Activated B cell treated with CpG ODN at 0.5 μM for 24 hours (primary cell): ENCODE measurements at regions not wholly inside any gene's neighbourhood (a gene's known extent, or its start where the extent isn't known, plus 50 kb on each side); places are given as distances from the start of the nearest gene placed in this dataset.

Source experiments
- ATAC-seq: fragments of 200-7000 bp; cut with Tn5 transposase; one replicate; pipeline ENCODE4 v1.10.0; 2021; ENCODE audit warnings: low read depth, mild to moderate bottlenecking, moderate library complexity
- CTCF ChIA-PET: fragments of 350-600 bp; sonication (Branson Sonifier 250); formaldehyde crosslinking; loops from one replicate; lab custom pipeline; 2021; ENCODE audit warnings: antibody characterized with exemption; lab: Charles Lee
- POLR2A ChIA-PET: fragments of 350-600 bp; sonication (Branson Sonifier 250); formaldehyde crosslinking; loops from one replicate; lab custom pipeline; 2021; ENCODE audit warnings: antibody characterized with exemption; lab: Charles Lee
- DNase-seq: peaks from one replicate; pipeline ENCODE4 v3.0.0; 2022
- H3K27ac Mint-ChIP-seq: one replicate; pipeline ENCODE4 v1.8.0; 2020; ENCODE audit warnings: mixed read lengths
- H3K27me3 Mint-ChIP-seq: one replicate; pipeline ENCODE4 v1.8.0; 2021; ENCODE audit warnings: mixed read lengths
- H3K36me3 Mint-ChIP-seq: one replicate; pipeline ENCODE4 v1.8.0; 2021; ENCODE audit warnings: low read depth, mixed read lengths
- H3K4me1 Mint-ChIP-seq: one replicate; pipeline ENCODE4 v1.8.0; 2021; ENCODE audit warnings: mixed read lengths
- H3K4me3 Mint-ChIP-seq: one replicate; pipeline ENCODE4 v1.8.0; 2020; ENCODE audit warnings: mild to moderate bottlenecking, mixed read lengths
- H3K9me3 Mint-ChIP-seq: one replicate; pipeline ENCODE4 v1.8.0; 2020; ENCODE audit warnings: mixed read lengths
- intact Hi-C: fragments of 100-400 bp; cut with micrococcal nuclease; formaldehyde crosslinking; loops from one replicate; pipeline ENCODE4 v1.15.1; 2024
- TF ChIP-seq, protein P1 (sequence below): fragments of 200-600 bp; IDR thresholded peaks from one replicate; pipeline ENCODE4 v1.8.0; 2022; ENCODE audit warnings: antibody characterized with exemption, mild to moderate bottlenecking

DNA sequence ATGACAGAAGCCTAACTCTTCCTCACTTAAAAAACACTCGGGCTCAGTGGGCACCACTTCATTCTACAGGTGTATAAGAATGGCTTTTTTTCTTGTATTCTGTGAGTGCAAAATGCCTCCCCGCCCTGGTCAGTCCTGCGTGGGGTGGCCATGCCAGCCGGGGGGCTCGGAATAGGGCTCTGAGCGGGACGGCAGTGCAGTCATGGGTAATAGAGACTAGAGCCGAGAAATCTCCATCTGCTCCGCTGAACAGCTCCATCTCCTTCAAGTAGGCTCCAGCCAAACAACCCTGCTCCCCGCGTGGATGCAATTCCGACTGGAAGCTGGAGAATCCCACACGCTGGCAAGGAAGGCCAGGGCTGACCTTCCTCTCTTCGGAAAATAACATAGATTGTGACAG lies 317.0 kb upstream of the IRX4 start:
- POLR2A ChIA-PET, result no interaction called here
- no peak overlapping the region for H3K27ac Mint-ChIP-seq
- CTCF ChIA-PET, result no interaction called here
- no peaks in the 10 kb centered on the region for H3K9me3 Mint-ChIP-seq
- no peak for ATAC-seq
- TF ChIP-seq, protein P1, sequence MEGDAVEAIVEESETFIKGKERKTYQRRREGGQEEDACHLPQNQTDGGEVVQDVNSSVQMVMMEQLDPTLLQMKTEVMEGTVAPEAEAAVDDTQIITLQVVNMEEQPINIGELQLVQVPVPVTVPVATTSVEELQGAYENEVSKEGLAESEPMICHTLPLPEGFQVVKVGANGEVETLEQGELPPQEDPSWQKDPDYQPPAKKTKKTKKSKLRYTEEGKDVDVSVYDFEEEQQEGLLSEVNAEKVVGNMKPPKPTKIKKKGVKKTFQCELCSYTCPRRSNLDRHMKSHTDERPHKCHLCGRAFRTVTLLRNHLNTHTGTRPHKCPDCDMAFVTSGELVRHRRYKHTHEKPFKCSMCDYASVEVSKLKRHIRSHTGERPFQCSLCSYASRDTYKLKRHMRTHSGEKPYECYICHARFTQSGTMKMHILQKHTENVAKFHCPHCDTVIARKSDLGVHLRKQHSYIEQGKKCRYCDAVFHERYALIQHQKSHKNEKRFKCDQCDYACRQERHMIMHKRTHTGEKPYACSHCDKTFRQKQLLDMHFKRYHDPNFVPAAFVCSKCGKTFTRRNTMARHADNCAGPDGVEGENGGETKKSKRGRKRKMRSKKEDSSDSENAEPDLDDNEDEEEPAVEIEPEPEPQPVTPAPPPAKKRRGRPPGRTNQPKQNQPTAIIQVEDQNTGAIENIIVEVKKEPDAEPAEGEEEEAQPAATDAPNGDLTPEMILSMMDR, result no peak
- no peaks in the 10 kb centered on the region for H3K27me3 Mint-ChIP-seq
- DNase-seq, result no peak
- no peaks in the 10 kb centered on the region for H3K36me3 Mint-ChIP-seq
- H3K4me1 Mint-ChIP-seq, result no peaks in the 10 kb centered on the region
- H3K4me3 Mint-ChIP-seq, result no peak overlapping the region
- intact Hi-C loops, result no loop called here

DNA sequence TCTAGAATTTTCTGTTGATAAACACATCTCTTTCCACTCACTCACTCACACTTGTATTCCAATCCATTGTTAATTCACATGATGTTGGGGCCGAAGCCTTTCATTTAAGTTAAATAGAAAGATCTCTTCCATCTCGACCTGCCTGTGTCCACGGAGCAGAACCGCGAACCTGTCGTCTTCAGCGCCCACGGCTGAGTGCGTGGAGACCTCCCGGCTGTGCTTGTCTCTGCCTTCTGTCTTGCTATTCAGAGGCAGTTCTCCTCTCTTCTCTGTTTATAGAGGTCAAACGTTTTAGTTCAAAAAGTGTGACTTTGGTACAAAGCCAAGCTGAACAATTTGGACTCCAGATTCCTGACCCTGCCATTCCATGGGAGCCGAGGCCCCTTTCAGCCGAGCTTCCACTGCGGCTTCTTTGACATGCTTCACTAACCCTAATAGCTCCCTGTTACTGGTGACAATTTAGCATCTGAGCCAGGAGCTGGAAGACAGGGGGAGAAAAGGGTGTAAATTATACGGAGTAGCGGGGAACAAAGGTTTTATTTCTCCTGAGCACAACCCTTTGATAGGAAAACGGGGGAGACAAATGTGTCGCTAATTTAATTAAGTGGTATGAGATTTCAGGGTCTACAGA lies 314.4 kb upstream of the IRX4 start:
- no peaks in the 10 kb centered on the region for H3K36me3 Mint-ChIP-seq
- H3K4me1 Mint-ChIP-seq, result no peaks in the 10 kb centered on the region
- H3K9me3 Mint-ChIP-seq, result no peaks in the 10 kb centered on the region
- no peaks in the 10 kb centered on the region for H3K27me3 Mint-ChIP-seq
- DNase-seq, result no peak
- no peak for ATAC-seq
- TF ChIP-seq, protein P1, result no peak
- POLR2A ChIA-PET, result no interaction called here
- CTCF ChIA-PET, result no interaction called here
- no peak overlapping the region for H3K27ac Mint-ChIP-seq
- intact Hi-C loops, result no loop called here
- H3K4me3 Mint-ChIP-seq, result no peak overlapping the region

DNA sequence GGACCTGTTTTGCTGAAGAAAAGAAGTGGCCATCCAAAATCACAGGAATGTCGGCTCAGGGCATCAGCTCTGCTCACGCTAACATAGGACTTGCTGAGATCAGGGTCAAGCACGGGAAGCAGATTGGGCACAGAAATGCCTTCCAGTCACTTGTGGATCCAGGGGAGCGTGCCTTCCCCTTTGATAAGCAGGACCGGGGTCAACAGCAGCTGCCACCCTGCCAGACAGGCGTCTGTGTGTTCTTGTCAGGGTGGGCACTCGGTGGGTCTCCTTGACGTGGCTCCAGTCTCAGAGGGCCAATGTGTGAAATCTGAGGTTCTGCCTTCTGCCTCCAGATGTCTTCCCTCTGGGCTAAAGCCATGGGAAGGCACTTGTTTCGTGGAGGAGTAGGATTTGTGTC lies 313.7 kb upstream of the IRX4 start:
- Mint-ChIP-seq H3K36me3 (no peaks in the 10 kb centered on the region), H3K4me3 (no peak overlapping the region), H3K27me3 (no peaks in the 10 kb centered on the region), H3K9me3 (no peaks in the 10 kb centered on the region), H3K4me1 (no peaks in the 10 kb centered on the region), H3K27ac (no peak overlapping the region)
- DNase-seq (no peak), ATAC-seq (no peak)
- ChIA-PET CTCF (no interaction called here), POLR2A (no interaction called here)
- TF ChIP-seq, protein P1, result no peak
- intact Hi-C loops, result no loop called here

DNA sequence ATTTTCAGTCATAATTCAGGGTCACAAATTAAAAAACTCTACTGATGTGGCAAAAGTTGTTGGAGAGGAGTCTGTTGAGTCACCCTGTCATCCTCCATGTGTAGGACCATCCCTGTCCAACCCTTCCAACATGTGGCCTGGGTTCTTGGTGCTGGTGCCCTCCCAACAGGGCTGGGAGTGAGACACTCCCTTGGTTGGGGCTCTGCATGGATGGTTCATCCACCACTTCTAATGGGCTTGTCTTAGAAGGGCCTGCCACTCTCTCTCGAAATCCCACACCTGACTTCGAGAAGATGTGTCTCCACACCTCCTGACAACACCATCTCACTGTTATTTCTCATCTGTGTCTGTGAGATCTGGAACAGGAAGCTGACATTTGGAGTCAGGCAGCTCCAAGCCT lies 312.2 kb upstream of the IRX4 start:
- no peak for DNase-seq
- no peak for ATAC-seq
- TF ChIP-seq, protein P1, result no peak
- no peaks in the 10 kb centered on the region for H3K9me3 Mint-ChIP-seq
- H3K27ac Mint-ChIP-seq, result no peak overlapping the region
- intact Hi-C loops, result no loop called here
- H3K4me1 Mint-ChIP-seq, result no peaks in the 10 kb centered on the region
- H3K27me3 Mint-ChIP-seq, result no peaks in the 10 kb centered on the region
- H3K4me3 Mint-ChIP-seq, result no peak overlapping the region
- CTCF ChIA-PET, result no interaction called here
- POLR2A ChIA-PET, result no interaction called here
- no peaks in the 10 kb centered on the region for H3K36me3 Mint-ChIP-seq

DNA sequence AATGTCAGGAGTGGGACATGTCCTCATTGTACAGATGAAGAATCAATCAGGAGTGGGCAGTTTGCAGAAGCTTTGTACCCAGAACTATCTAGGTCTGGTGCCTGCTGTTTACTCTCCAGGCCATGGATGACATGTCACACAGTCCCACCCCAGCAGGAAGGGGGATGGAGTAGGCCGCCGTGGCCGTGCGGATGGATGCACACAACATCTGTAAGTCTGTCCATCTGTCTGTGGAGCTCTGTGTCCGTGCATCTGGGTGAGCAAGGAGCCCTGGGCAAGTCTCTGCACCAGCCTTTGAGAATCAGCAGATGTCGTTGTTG lies 311.5 kb upstream of the IRX4 start:
- Mint-ChIP-seq H3K9me3 (no peaks in the 10 kb centered on the region), H3K4me1 (no peaks in the 10 kb centered on the region), H3K27ac (no peak overlapping the region), H3K27me3 (no peaks in the 10 kb centered on the region), H3K4me3 (no peak overlapping the region), H3K36me3 (no peaks in the 10 kb centered on the region)
- ATAC-seq (no peak), DNase-seq (no peak)
- intact Hi-C loops, result no loop called here
- ChIA-PET POLR2A (no interaction called here), CTCF (no interaction called here)
- TF ChIP-seq, protein P1, result no peak
